Kasumi-1 (cell line): ENCODE measurements at regions not wholly inside any gene's neighbourhood (a gene's known extent, or its start where the extent isn't known, plus 50 kb on each side); places are given as distances from the start of the nearest gene placed in this dataset.
"Not testable (repeated sequence)": the region's sequence is repeated elsewhere in the genome, so short reads cannot be mapped to it uniquely, and the experiment has no call there.

ENCODE experiments used
- DNase-seq, 2 experiments: peaks; one replicate each; lab custom pipeline; 2025; lab: John Stamatoyannopoulos, UW

DNA sequence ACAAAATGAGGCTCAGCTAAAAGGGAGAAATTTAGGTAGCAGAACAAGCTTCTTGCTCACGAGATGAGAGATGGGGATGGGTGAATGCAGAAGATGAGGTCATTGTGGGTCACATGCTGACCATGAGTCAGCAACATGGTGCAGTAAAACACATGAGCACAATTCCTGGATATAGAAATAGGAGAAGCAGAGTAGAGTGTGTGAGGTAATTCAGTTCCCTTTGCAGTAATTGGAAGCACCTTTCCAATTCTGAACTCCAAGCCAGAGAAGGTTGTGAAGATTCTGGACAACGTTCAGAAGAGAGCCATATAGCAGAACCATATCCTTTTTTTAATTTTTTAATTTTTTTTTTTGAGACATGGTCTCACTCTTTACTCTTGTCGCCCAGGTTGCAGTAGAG, 62.0 kb upstream of the LMNTD1 start:
- peak in 1 of 2 experiments; percentile 3 for DNase-seq

DNA sequence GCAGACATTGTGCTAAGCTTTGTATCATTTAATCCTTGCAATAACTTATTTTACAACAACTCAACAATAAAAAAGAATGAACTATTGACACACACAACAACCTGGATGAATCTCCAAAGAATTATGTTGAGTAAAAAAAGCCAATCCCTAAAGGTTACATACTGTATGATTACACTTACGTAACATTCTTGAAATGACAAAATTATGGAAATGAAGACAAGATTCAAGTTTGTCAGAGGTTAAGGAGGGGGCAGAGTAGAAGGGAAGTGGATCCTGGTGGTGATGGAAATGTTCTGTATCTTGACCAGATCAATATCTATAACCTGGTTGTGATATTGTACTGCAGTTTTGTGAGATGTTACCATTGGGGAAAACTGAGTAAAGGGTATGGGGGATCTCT, 63.2 kb upstream of the LMNTD1 start:
- no peak for DNase-seq

DNA sequence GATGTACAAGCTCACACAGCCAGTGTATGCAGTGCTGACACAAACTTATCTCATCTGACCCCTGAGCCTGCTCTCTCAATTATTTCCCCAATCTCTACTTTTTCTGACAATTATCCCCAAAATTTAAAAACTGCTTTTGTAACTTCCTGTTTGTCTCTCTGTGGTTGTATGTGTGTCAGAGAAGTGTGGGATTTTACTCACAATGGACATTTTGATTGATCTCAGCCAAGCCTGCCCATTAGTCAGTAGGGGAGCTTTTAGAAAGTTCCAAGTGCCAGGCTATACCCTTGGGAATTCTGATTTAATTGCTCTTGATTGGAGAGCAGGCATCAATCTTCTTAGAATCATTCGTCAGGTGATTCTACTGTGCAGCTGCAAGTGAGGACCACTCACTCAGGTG, 64.9 kb upstream of the LMNTD1 start:
- DNase-seq, result no peak

DNA sequence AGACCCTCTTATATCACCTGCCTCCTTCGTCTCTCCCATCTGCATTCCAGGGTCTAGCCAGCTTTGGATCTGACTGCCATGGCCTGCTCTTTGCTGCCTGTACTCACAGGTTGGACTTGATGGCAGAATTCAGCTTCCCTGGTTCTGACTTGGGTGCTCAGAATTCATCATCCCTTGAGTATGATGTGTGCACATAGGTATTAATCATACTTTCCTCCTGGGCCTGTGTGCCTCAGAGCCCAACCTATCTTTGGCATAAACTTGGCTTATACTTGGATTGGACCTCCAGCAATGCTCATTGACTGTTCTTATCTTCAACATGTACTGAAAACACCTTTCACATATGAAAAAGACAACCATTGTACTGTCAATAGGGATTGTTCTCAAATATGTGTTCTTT, 70.7 kb upstream of the LMNTD1 start:
- DNase-seq, result no peak

DNA sequence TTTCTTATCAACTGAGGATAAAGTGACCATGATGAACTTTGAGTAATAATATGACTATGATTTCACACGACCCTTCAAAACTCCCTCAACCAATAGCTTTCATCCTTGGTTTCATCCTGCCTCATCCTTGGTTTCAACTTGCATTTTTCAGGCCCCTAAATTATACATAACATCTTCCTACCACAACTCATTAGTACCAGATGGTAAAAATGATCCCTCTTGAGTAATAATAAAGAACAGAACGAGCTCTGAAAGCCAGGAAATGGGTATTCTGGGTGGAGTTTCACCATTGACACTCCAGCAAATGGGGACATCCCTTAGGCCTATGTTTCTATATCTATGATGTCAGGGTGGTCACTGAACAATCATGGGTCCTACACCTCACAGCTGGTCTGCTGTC, 72.1 kb upstream of the LMNTD1 start:
- no peak for DNase-seq

DNA sequence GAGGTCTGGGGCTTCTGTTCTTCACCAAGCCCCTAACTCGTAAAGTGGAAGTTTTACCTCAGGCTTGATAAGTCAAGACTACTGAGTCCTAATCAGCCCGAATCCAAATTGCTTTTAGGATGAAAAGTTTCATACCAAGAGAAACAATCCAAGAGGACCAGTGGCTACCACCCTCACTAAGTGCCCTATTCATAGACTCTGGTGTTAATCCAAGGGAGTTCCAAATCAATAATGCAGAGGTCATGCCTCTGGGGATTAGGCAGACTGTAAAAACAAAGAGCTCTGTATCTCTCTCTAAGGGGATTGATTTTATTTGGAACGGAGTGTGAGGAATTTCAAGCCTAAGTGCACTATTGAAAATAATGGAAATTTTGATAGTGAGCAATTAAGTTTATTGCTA, 76.3 kb upstream of the LMNTD1 start:
- no peak for DNase-seq

DNA sequence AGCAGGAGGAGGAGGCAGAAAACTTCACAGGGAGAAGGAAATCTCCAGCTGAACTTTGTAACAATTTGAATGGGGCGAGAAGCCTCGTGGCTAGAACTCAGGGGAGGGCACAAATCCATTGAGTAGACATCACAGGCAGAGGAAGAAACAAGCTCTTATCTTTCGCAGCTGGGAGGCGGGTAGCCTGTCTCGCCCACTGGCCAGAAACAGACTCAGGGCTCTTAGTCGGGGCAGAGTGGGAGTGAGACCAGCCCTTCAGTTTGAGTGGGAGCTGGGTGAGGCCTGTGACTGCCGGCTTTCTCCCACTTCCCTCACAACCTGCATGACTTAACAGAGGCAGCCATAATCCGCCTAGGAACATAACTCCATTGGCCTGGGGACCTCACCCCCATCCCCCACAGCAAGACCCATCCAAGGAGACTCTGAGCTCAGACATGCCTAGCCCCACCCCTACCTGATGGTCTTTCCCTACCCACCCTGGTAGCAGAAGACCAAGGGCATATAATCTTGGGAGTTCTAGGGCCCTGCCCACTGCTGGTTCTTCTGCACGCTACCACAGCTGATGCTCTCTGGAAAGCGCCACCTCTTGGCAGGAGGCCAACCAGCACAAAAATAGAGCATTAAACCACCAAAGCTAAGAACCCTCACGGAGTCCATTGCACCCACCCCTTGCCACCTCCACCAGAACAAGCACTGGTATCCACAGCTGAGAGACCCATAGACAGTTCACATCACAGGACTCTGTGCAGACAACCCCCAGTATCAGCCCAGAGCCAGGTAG, 77.8 kb upstream of the LMNTD1 start:
- not testable (repeated sequence) for DNase-seq

DNA sequence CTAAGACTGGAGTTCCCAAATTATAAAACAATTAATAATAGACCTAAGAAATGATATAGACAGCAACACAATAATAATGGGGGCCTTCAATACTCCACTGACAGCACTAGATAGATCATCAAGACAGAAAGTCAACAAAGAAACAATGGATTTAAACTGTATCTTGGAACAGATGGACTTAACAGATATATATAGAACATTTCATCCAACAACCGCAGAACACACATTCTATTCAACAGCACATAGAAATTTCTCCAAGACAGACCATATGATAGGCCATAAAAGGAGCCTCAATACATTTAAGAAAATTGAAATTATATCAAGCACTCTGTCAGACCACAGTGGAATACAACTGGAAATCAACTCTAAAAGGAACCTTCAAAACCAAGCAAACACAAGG, 80.1 kb upstream of the LMNTD1 start:
- DNase-seq, result not testable (repeated sequence)

DNA sequence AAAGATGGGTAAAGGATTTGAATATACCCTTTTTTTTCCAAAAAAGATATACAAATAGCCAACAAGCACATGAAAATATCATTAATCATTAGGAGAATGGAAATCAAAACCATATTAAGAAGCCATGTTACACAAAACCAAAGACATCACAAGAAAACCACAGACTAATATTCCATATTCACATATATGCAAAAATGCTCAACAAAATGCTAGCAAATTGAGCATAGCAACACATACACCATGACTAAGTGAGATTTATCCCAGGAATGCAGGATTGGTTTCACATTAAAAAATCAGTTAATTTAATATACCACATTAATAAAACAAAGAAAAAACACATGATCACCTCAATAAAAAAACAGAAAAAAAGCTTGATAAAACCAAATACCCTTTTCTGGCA, 84.7 kb upstream of the LMNTD1 start:
- DNase-seq, result no peak

DNA sequence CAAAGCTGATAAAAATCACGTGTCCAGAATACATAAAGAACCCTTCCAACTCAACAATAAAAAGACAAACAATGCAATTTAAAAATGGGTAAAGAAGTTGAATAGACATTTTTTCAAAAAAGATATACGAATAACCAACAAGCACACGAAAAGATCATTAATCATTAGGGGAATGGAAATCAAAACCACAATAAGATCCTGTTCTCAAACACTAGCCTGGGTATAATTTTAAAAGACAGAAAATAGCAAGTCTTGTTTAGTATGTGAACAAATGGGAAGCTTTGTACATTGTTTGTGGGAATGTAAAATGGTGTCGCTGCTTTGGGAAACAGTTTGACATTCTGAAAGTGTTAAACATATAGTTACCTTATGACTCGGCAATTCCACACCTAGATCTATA, 86.3 kb upstream of the LMNTD1 start:
- no peak for DNase-seq

DNA sequence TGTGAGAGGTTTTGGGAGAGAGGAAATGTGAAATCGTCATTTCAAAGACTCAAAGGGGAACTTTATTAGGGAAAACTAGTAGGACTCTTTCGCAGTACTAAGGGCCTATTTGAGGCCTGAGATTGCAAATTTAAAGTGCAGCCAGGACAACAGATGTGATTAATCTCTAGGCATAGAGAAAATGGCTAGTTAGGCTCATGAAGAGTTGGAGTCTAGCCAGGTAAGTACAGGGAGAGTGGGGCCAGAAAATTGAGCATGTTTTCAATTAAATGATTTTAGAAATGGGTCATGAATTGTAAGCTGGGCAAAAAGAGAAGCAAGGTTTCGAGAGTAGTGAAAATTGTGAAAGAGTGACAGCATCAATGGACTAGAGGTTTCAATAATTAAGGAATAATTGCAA, 91.9 kb upstream of the LMNTD1 start:
- DNase-seq, result no peak

DNA sequence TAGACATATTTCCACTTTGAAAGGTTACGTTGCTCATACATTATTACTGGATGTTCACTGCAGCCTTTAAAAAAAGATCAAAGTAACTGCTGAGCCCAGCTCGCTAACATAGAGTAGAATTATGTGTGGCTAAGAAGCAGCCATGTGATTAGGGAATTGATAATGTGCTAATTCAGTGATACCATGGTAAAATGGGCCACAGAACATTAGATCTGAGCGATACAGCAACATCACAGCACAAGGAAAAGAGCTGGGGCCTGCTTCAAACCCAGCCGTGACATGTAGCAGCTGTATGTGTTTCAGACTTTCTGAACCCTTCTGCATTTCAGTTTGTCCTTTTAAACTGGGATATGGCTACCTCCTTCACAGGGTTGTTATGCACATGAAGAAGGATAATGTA, 92.3 kb upstream of the LMNTD1 start:
- DNase-seq, result no peak

DNA sequence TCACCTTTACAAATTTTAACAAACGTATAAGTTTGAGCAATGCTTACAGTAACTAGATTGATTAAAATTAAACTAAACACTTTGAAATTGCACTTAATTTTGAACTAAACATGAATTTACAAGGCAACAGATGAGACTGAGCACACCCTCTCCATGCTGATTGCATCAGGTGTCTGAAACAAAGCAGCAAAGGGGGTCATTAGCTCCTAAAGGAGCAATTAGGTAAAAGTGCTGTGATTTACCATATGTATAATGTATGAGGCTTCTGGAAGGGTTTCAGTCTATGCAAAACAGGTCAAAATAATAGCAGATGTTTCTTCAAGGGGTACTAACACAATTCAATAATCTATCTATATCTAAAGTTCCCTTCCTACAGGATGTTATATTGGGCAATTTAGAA, 98.8 kb upstream of the LMNTD1 start:
- DNase-seq, result no peak

DNA sequence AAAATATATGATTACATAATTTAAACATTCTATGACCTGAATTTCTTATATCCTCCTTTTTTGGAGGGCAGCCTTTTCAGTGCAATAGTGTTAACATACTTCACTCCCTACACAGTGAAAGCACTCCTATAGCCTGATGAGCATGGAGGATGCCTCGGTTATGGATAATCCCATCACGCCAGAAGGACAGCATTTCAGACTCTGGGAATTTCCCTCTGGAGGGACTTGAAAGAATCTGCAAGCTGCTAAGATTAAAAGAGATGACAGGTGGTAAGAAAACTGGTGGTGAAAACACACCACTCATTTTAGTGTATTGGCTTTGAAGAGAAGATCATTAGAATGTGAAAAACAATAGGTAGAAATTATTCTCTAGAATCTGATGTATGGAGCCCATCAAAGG, 99.3 kb upstream of the LMNTD1 start:
- no peak for DNase-seq

DNA sequence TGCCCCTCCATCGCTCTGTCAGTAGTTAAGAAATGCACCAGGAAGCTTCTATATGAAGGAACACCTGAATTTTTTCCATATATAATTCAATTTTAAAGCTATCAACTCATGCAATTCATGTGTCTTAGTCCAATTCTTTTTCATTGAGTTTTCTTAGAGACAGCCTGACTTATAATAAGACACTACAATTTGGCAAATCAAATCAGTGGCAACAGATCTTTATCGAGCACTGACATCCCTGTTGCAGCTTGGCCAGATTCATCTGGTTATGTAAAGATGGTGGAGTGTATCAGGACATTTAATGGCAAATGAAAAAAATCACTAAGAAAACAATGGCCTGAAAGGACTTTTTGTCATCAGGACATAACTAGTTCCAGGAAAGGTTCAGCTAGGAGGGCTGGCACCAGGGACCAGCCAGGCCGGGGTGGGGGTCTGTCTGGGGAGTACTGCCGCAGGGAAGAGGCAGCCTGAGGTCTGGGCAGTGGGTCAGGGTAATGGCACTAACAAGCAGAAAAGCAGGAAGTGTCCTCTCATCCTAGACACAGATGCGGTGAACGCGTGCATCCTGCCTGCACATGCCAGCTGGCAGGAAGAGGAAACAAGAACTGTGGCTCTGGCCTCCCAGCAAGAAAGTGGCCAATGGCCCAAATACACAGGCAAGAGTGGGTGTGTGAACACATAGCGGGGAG, 100.5 kb upstream of the LMNTD1 start:
- peak; percentile 76 to 79 for DNase-seq

DNA sequence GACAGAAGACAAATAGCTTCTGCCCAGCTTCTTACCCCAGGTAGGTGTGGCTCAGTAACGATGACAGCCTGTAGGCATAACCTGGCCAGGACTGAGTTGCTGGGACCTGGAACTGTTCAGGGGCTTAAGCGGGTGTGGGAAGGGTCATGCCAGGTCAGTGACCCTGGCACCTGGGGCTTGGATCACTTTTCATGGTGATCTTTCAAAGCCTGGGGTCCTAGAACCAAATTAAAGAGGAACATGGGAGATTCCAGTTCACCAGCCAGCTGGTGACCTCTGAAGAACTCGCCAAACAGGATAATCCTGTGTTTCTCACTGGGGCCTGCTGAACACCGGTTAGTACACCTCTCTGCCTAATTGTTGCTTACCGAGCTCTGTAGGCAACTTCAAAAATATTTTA, 102.6 kb upstream of the LMNTD1 start:
- DNase-seq, result no peak

DNA sequence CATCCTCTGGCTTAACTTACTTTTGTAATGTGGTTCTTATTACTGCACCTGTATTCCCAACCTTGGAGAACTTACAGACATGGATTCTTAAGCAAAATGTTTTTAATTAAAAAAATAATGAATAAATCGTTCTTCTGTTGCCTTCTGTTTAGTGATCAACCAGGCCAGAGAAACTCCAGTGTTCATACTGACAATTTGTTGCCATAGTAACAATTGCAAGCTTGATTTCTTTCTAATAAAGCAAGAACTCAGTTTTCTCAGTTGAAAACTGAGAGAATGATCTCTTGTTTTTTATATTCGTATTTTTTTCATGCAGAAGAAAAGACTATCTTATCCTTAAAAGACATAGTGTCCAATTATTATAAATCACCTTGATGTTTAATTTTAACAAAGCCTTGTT, 106.5 kb upstream of the LMNTD1 start:
- no peak for DNase-seq

DNA sequence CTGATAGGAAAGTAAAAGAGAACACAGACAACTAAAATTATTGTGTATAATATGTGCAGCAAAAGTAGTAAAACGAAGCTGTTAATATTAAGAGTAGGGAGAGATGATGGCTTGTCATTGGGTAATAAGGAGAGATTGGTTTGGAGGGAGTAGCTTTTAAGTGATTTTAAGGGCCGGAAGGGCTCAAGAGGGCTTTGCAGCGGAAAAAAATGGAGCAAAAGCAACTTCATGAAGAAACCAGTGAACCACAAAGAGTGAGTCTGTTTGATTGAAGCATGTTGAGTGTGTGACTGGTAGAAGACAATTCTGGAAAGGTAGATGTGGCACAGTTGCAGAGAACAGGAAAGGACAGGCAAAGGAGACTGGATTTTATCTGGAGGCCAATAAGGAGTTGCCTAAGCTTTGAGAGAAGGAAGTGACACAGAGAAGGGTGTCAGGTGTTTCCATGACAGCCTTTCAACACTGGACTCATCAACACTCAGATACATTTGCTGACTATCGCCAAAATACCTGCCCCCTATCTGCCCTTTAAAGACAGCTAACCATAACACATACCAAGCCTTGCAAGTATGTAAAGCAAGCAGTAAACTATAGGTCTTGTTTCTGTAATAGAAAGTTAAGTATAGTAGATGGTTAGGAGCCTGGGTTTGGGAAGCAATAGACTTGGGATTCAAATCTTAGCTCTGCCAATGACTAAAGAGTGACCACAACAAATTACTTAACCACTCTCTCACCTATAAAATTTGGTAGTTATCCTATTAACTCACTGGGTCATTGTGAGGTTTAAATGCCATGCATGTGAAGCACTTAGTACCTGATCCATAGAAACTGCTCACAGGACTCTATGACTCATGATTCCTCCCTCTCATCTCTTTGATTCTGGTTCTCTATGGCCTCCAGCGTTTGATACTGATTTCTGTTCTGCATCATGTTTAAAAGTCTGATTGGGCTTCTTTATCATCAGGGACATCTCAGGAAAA, 117.3 kb upstream of the LMNTD1 start:
- no peak for DNase-seq

DNA sequence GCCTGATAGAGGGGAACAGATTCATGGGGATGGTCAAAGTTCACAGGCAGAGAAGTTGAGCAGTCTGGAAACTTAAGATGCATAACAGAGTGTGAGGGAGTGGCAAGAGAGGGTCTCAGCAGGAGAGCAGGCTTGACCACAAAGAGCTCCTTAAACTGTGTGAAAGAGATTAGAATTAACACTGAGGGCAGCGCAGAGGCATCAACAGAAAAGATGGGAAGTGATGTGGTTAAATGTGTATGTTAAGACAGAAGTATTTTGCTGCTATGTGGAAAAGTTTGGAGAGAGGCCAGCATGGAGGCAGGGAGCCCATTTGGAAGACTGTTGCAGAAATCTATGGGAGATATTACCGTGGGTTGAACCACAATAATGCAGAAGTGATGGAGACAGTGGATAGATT, 122.7 kb upstream of the LMNTD1 start:
- DNase-seq, result peak; percentile 8 to 34

DNA sequence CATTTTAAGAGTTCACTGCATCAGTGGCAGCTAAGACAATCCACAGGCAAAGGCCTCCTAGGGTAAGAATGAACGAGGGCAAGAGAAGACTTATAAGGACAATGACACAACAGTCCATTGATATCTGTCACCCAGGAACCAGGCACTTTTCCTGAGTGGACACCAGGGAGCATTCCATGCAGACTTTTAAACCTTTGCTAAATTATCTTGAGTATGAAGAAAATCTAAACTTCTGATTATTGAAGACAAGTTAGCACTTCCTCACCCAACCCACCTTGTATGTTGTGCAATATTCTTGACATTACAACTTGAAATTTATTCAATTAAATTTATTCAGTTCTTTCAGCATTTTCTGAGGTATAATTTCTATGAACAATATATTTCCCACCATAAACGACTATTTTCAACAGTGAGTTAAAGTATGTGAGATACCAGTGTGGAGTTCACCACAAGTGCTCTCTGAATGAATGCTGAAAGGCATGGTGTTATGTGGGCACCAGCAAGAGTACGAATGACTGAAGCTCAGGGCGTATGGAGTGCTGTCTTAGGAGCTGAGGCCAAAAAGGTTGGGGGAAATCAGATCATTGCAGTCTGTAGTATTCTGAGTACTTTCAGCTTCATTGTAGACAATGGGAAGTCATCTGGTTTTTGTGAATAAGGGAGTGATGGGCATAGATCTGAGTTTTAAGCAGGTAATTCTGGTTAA, 124.3 kb upstream of the LMNTD1 start:
- DNase-seq, result no peak

DNA sequence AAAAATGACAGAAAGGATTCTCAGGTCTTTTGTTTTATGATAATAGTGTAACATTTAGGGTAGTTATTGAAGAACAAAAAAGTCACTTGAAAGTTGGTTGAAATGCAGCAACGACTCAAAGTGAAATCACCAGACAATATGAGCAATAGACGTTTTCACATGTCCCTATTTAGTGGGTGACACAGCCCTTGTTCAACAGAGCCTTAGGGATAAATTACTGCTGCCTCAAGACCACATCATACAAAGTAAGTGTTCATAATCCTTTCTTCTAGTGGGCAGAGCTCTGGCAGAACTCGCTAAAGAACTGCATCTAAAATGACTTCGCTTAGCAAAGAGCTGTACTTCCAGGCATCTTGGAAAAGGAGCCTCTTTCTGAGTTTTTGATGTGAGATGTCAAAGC, 128.5 kb upstream of the LMNTD1 start:
- no peak for DNase-seq

DNA sequence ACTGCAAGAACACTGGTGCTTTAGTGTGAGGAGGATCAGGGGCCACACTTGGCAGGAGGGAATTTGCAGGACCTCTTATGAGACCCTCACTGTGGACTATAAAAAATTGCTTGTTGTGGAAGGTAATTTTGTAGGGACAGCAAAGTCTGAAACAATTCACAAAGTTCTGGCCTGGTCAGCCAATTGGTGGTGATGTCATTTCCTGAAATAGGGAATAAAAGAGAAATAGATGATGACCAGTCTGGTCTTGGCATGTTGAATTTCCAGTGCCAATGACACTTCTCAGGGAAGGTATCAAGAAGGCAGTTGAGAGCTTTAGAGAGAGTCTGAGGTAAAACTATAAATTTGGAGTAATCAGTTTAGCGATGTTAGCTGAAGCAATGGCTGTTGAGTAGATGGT, 129.3 kb upstream of the LMNTD1 start:
- no peak for DNase-seq
